GM12878 (cell line): ENCODE measurements at regions not wholly inside any gene's neighbourhood (a gene's known extent, or its start where the extent isn't known, plus 50 kb on each side); places are given as distances from the start of the nearest gene placed in this dataset.

Experiments
- ASH2L ChIP-seq: fragments of 300-600, 200-600 bp; sonication (generic); IDR thresholded peaks from 2 replicates; pipeline ENCODE4 v1.6.1; 2017; ENCODE audit warnings: low read depth, mild to moderate bottlenecking, borderline replicate concordance
- ATF7 ChIP-seq: fragments of 450-650 bp; IDR thresholded peaks from 2 replicates; pipeline ENCODE4 v1.6.1; 2016; ENCODE audit warnings: low read depth, mild to moderate bottlenecking
- FOXM1 ChIP-seq: IDR thresholded peaks from 2 replicates; pipeline ENCODE4 v1.6.1; 2012; ENCODE audit warnings: low read depth, mild to moderate bottlenecking, inconsistent platforms, low read length, moderate library complexity
- IRF4 ChIP-seq: IDR thresholded peaks from 2 replicates; pipeline ENCODE4 v1.6.1; 2011; ENCODE audit warnings: low read depth, low read length
- JUND ChIP-seq: IDR thresholded peaks from 2 replicates; pipeline ENCODE4 v1.6.1; 2012; ENCODE audit warnings: low read depth, mild to moderate bottlenecking, low read length, improper control_type of control experiment, moderate library complexity
- KLF5 ChIP-seq: fragments of 450-650 bp; IDR thresholded peaks from 2 replicates; pipeline ENCODE4 v1.6.1; 2014; ENCODE audit warnings: mild to moderate bottlenecking; ENCODE audit not compliant: partially characterized antibody
- LARP7 ChIP-seq: fragments of 450-650 bp; IDR thresholded peaks from 2 replicates; pipeline ENCODE4 v1.6.1; 2017; ENCODE audit warnings: mild to moderate bottlenecking
- MTA2 ChIP-seq: fragments of 450-650 bp; IDR thresholded peaks from 2 replicates; pipeline ENCODE4 v1.6.1; 2016; ENCODE audit warnings: low read depth, mild to moderate bottlenecking, moderate library complexity
- NFIC ChIP-seq: IDR thresholded peaks from 2 replicates; pipeline ENCODE4 v1.6.1; 2012; ENCODE audit warnings: low read depth, mild to moderate bottlenecking, inconsistent platforms, low read length, moderate library complexity
- NFYA ChIP-seq: IDR thresholded peaks from 2 replicates; pipeline ENCODE4 v1.6.1; 2011; ENCODE audit warnings: low read depth, mild to moderate bottlenecking, low read length, improper control_type of control experiment, borderline replicate concordance
- PAX5 ChIP-seq: IDR thresholded peaks from 2 replicates; pipeline ENCODE4 v1.6.1; 2011; ENCODE audit warnings: low read depth, low read length, borderline replicate concordance
- RAD51 ChIP-seq: fragments of 450-650 bp; IDR thresholded peaks from 2 replicates; pipeline ENCODE4 v1.6.1; 2016; ENCODE audit warnings: moderate library complexity, mild to moderate bottlenecking, inconsistent platforms
- RELA ChIP-seq: fragments of 450-650 bp; IDR thresholded peaks from 2 replicates; pipeline ENCODE4 v1.8.0; 2014; ENCODE audit warnings: borderline replicate concordance; ENCODE audit not compliant: partially characterized antibody
- RELB ChIP-seq: fragments of 450-650 bp; IDR thresholded peaks from 2 replicates; pipeline ENCODE4 v1.6.1; 2017; ENCODE audit warnings: low read depth, mild to moderate bottlenecking, moderate library complexity
- REST ChIP-seq: IDR thresholded peaks from 2 replicates; pipeline ENCODE4 v1.6.1; 2012; ENCODE audit warnings: mild to moderate bottlenecking, low read depth, low read length
- SMAD1 ChIP-seq: fragments of 450-650 bp; IDR thresholded peaks from 2 replicates; pipeline ENCODE4 v1.6.1; 2018; ENCODE audit warnings: mild to moderate bottlenecking, low read depth; ENCODE audit not compliant: partially characterized antibody
- SPI1 ChIP-seq: IDR thresholded peaks from 2 replicates; pipeline ENCODE4 v1.6.1; 2011; ENCODE audit warnings: low read depth, mild to moderate bottlenecking, low read length, moderate library complexity, borderline replicate concordance; ENCODE audit not compliant: insufficient read depth
- SRF ChIP-seq, 2 experiments: IDR thresholded peaks; 2 replicates each; pipeline ENCODE4 v1.6.1; 2011; ENCODE audit warnings: low read depth in 2 of 2, low read length in 2 of 2, mild to moderate bottlenecking in 1 of 2, moderate library complexity in 1 of 2
- STAT1 ChIP-seq: fragments of 450-650 bp; conservative IDR thresholded peaks from 2 replicates; pipeline ENCODE4 v1.6.1; 2014; ENCODE audit warnings: antibody characterized with exemption, mild to moderate bottlenecking
- TBL1XR1 ChIP-seq: IDR thresholded peaks from 2 replicates; pipeline ENCODE4 v1.6.1; 2012; ENCODE audit warnings: low read depth, low read length, improper control_type of control experiment
- USF1 ChIP-seq: IDR thresholded peaks from 2 replicates; pipeline ENCODE4 v1.6.1; 2011; ENCODE audit warnings: borderline replicate concordance, low read depth, mild to moderate bottlenecking, moderate library complexity, mixed read lengths, low read length; ENCODE audit not compliant: insufficient read depth; ENCODE audit errors: extremely low read length
- ZBTB4 ChIP-seq: fragments of 450-650 bp; formaldehyde crosslinking; IDR thresholded peaks from 2 replicates; pipeline ENCODE4 v1.4.0; 2022; ENCODE audit warnings: mild to moderate bottlenecking, moderate library complexity

- TF ChIP-seq ASH2L = no peak
- TF ChIP-seq SRF (IDR thresholded peaks at IDR 0.05; ENCODE audit: low read depth in 2 of 2, low read length in 2 of 2) = no peak
- no peak for TF ChIP-seq IRF4
- no peak for TF ChIP-seq ATF7
- no peak for TF ChIP-seq REST
- no peak for TF ChIP-seq LARP7
- TF ChIP-seq USF1 = no peak
- no peak for TF ChIP-seq NFIC
- TF ChIP-seq PAX5 = no peak
- peak; percentile 83; the same call in 1 of the 2 replicates for TF ChIP-seq SPI1
- no peak for TF ChIP-seq KLF5
- peak; percentile 32; the same call in 1 of the 2 replicates for TF ChIP-seq RELB
- no peak for TF ChIP-seq RAD51
- no peak for TF ChIP-seq RELA
- TF ChIP-seq FOXM1 = no peak
- TF ChIP-seq TBL1XR1 = no peak
- peak; percentile 67; the same call in 1 of the 2 replicates for TF ChIP-seq MTA2
- no peak for TF ChIP-seq NFYA
- TF ChIP-seq SMAD1 = no peak
- TF ChIP-seq STAT1 = no peak
- no peak for TF ChIP-seq JUND
- TF ChIP-seq ZBTB4 (CRISPR knock-in tag) = no peak
Measured at GRCh38 chr14:42322531-42323284, 716.0 kb downstream of the LRFN5 start (continued).
